Kidney glomerular epithelial cell (primary cell): ENCODE measurements at regions not wholly inside any gene's neighbourhood (a gene's known extent, or its start where the extent isn't known, plus 50 kb on each side); places are given as distances from the start of the nearest gene placed in this dataset.
A peak's percentile ranks its signal among the peaks of the same experiment; 100 is the strongest.
"Not testable (repeated sequence)": the region's sequence is repeated elsewhere in the genome, so short reads cannot be mapped to it uniquely, and the experiment has no call there.

ENCODE experiments used
- DNase-seq: peaks from one replicate; lab custom pipeline; 2025; lab: John Stamatoyannopoulos, UW

GRCh38 chr16:86932130-86932982, 354.0 kb downstream of the FOXL1 start:
- no peak for DNase-seq

DNA sequence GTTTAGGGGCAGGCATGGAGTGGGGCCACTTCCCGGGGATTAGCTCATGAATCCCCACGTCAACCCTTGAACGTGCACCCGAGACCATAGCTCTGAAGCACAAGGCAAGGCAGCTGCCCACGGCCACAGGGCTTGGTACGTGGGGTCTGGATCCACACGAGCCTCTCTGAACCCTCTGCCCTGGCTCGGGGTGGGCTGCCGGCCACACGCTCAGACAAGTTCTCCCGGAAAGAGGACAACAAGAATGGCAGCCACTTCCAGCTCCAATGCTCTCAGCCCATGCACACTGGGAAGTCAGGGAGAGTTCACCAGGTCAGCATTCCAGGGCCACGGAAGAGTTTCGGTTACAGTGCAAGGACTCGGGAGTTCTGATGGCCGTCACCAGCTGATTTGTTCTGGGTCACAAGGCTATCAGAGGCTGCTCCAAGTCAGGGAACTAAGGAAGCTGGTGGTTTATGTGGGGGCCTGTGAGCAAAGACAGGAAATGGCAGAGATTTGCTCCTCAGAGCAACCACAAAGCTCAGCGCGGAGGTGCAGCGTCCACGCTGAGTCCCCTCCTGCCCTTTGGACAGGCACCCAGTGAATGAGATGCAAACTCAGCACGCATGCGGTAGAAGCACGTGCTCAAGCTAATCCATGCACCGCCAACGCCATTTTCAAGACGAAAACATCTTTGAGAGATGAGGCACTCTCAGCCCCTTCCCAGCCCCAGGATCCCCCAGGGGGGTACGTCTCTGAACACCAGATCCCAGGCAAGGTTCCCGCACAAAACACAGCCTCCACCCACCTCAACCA, 356.4 kb downstream of the FOXL1 start:
- no peak for DNase-seq

DNA sequence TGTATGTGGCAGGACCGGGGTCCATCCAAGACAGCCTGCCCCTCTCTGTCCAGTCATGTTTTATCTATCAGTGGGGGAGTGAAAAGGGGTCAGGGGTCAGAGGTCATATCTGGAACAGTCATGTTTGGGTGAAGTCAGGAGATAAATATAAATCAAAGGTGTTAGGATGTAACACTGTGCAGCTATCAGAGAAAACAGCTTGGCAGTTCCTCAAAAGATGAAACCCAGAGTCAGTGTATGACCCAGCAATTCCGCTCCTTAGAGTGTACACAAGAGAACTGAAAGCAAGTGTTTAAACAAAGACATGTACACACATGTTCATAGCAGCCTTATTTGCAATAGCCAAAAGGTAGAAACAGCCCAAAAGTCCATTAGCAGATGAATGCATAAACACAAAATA, 361.3 kb downstream of the FOXL1 start:
- no peak for DNase-seq

- no peak for DNase-seq
Measured at GRCh38 chr16:86941731-86942130, 363.4 kb downstream of the FOXL1 start.

- DNase-seq: no peak
Measured at GRCh38 chr16:86942151-86943051, 364.1 kb downstream of the FOXL1 start.

DNA sequence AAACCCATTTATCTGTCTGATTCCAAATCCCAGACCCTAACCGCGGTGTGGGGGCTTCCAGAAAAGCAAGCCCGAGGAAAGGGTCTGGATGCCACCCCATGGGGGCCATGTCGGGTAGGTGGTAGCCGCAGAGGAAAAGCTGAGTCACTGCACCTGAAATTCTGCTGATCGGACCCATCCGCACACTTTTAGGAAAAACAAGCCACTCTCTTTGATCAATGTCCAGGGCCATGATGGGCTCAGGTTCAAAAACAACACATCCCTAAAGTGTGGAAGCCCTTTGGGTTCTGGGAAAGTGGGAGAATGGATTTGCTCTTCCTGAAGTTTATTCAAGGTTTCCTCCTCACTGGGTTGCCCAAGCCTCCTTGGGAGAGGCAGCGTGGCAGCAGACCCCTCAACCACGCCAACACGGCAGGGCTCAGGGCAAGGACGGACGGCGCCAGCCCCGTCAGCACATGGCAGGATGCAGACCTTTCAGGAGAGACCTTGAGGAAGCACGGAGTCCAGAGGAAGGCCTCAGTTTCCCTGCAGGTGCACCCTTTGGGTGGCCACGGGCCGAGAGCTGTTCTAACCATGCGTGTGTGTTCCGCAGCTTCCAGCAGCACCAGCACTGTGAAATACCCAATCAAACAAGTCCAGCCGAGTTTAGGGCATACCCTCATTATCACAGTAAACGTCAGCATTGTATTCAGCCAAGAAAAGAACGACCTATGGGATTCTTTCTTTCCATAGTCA, 367.0 kb downstream of the FOXL1 start:
- no peak for DNase-seq

DNA sequence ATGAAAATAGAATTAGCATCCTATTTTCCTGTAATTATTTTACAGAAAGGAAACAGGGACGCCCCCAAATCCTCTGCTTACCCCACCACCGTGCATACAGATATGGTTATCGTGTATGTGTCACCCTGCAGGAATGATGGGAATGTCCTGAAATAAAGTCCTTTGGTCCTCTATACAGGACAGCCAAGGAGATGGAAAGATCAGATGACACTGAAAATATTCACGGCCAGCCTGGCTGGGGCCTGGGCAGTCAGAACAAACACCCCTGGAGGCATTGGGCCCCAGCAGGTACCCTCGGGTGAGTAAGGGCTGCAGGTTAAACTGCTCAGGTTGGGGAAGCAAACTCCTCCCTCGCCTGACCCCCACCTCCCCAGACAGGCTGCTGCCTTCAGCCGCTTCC, 368.0 kb downstream of the FOXL1 start:
- peak; percentile 55 for DNase-seq

DNA sequence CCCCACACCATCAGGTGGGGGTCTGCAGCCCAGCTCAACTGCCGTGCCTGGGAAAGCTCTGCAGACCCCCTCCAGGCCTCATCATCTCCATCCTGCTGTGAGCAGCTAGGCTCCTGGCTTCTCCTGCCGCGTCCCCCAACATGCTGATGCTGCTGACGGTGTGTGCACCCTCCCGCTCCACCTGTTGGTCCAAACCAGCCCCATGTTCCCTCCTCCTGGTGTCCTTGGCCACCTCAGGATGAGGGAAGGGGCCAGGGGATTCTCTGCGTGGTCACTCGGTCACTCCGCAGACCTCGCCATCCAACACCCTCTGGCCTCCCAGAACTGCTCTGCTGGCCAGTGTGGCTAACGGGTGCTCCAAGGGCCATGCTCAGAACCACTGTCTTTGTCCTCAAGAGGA, 368.6 kb downstream of the FOXL1 start:
- no peak for DNase-seq

DNA sequence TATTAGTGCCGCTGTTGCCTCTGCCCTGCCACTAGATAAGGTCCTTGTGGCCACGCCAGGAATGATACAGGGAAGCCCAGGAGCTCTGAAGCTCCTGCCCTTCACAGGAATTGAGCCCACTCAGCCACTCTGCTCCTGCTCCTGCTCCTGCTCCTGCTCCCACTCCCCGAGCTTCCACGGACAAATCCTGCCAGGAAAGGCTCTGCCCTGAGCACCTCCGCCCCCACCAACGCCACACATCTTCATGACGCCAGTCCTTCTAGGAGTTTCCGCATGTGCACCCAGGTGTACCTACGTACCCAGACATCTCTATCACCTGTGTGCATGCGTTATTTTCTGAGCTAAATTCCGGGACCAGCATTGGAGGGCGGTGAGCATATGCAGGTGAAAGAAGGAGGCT, 369.1 kb downstream of the C16orf95 start:
- DNase-seq: no peak

- no peak for DNase-seq
Measured at GRCh38 chr16:86949116-86949515, 368.1 kb downstream of the C16orf95 start.

DNA sequence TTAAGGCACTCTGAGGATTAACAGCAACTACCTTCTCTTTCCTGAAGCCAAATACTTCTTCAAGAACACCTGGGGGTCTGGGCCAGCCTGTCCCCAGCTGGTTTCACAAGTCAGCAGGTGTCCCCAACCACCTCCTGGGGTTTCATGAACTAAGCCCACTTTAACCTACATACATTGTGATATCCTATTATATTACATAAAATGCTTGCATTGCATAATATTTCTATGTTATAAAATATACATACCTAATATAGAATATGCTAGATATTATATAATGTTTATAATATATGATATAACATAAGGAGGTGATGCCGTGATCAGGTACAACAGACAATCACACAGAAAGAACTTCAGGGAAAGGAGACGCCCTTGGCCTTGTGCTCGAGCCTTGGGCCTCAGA, 367.6 kb downstream of the C16orf95 start:
- no peak for DNase-seq

- DNase-seq: no peak
Measured at GRCh38 chr16:86951041-86951822, 366.0 kb downstream of the C16orf95 start.

- DNase-seq: peak; percentile 69
Measured at GRCh38 chr16:86951831-86952598, 365.2 kb downstream of the C16orf95 start.

- no peak for DNase-seq
Measured at GRCh38 chr16:86952769-86953168, 364.4 kb downstream of the C16orf95 start.

- DNase-seq: no peak
Measured at GRCh38 chr16:86953631-86954391, 363.4 kb downstream of the C16orf95 start.

GRCh38 chr16:86955136-86955855, 361.9 kb downstream of the C16orf95 start:
- DNase-seq: no peak

DNA sequence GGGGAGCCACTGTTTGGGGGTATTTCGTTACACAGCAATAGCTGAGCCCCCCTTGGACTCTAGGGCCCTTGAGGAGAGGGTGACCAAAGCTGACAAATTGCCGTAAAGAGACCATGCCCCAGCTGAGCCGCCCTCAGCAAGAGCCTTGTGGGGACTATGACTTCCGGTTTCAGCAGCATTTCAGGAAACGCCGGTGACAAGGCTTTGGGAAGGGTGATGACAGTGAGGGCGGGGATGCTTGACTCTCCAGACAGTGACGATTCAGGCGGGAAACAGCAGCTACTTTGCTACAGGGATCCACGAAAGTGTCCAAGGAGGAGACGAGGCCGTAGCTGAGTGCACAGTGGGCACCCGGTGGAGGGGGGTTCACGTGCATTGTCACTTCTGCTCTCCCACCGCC, 360.8 kb downstream of the C16orf95 start:
- no peak for DNase-seq

DNA sequence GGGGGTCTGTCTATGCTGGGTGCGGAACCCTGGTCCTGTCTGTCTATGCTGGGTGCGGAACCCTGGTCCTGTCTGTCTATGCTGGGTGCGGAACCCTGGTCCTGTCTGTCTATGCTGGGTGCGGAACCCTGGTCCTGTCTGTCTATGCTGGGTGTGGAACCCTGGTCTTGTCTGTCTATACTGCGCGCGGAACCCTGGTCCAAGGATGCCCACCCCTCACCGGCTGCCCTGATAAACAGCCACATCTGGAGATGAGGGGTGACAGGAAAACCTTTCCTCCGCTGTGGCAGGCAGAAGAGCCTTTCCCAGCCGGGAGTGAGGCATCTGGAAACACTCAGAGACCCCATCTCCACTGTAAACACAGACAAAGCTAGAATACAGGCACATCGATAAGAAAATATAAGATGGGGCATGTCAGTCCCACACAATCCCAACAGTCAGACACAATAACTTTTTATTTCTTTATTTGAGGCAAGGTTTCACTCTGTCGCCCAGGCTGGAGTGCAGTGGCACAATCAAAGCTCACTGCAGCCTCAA, 359.5 kb downstream of the C16orf95 start:
- not testable (repeated sequence) for DNase-seq
